HuH-7 (cell line): ENCODE measurements at regions not wholly inside any gene's neighbourhood (a gene's known extent, or its start where the extent isn't known, plus 50 kb on each side); places are given as distances from the start of the nearest gene placed in this dataset.
A peak's percentile ranks its signal among the peaks of the same experiment; 100 is the strongest.

Experiments used
- DNase-seq: peaks from one replicate; pipeline ENCODE4 v3.0.0; 2011; ENCODE audit warnings: low spot score

DNA sequence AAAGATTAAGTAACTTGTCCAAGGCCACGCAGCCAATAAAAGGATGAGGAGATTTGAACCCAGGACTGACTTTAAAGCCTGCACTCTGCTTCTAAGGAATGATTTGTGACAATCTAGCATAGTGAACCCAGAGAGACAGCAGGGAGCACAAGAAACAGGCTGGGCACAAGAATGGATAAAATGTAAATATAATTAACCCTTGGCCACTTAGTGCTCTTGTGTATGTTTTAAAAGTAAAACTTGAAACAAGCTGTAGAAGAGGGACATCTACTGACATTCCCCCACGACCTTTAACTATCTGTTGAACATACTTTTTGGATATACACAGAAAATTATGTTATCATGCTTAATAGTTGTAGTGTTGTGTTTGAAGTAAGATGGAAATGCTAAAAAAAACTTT is 141.9 kb upstream of the PMFBP1 start:
- DNase-seq: no peak

DNA sequence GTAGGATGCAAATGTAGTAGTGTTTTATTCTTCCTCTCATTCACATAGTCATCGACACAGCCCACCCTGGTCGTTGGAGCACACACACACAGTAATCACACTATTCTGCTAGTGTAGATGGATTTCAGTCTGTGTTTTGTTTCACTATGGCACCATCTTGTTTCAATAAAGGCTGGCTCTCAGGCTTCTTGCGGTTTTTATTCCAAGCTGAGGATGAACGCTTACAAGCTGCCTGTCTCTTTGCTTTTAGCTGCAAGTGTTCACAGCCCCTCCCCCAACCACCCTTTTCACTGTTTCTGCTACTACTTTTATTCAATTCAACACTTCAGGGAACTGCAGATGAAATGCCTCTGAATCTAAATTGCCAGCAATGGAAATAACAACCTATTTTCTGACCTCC is 140.9 kb upstream of the PMFBP1 start:
- no peak for DNase-seq

DNA sequence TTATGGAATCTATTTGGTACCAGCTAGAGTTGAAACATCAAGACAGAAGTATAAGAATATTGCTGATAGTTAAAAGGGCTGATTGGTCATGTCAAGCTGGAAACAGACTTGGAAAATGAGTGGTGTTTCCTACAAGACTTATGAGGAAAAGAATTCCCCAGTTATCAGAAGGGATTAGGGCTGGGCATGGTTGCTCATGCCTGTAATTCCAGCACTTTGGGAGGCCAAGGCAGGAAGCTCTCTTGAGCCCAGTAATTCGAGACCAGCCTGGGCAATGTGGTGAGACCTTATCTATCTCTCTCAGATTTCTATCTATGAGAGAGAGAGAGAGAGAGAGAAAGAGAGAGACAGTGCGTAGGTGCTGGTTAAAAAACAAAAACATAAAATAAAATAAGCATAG is 139.5 kb upstream of the PMFBP1 start:
- no peak for DNase-seq

DNA sequence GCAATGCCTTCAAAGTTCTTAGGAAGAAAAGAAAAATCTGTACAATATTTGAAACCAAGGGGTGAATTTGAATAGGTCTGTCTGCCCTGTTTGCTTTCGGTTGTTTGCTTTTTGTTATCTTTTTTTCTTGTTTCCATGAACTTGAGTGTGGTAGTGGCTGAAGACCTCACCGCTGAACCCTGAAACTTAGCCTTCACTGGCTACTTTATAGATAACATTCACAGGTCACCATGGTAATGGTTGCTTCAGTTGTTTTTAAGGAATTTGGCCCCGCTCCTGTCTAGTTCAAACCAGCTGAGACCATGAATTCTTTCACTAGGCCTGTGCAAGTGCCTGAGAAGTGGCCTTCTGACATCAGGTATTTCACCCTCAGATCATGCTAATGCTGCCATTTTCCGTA is 137.0 kb upstream of the PMFBP1 start:
- DNase-seq: no peak

DNA sequence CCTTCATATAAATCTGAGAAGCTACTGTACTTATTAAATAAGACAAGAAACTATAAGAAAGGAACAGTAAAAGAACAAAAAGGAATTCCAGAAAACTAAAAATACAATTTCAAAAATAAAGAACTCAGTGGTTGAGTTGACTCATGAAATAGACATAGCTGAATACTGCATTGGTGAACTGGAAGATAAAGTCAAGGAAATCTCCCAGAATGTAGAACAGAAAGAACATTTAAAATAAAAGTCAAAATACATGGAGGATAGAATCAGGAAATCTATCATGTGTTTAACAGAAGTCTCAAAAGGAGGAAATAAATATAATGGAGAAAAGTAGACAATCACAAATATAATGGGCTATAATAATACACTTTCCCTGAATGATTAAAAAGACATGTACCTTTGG is 136.4 kb upstream of the PMFBP1 start:
- no peak for DNase-seq

DNA sequence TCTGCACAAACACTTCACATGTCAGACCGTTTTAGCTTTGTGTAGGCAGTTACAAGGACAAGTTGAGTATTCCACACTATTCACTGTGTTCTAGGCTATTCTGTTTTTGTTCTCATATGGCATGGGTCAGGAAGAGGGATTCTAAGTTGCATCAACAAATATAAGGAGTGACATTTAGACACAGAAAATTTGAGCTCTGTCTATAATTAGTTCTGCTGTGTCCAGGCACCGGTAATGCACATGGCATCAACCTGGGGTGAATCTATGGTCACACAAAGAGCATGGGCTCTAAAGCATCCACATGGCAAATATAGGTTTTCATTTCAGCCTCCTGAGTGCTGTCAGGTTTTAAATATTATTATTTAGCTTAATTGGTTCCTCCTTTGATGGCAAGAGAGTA is 130.4 kb upstream of the PMFBP1 start:
- no peak for DNase-seq

DNA sequence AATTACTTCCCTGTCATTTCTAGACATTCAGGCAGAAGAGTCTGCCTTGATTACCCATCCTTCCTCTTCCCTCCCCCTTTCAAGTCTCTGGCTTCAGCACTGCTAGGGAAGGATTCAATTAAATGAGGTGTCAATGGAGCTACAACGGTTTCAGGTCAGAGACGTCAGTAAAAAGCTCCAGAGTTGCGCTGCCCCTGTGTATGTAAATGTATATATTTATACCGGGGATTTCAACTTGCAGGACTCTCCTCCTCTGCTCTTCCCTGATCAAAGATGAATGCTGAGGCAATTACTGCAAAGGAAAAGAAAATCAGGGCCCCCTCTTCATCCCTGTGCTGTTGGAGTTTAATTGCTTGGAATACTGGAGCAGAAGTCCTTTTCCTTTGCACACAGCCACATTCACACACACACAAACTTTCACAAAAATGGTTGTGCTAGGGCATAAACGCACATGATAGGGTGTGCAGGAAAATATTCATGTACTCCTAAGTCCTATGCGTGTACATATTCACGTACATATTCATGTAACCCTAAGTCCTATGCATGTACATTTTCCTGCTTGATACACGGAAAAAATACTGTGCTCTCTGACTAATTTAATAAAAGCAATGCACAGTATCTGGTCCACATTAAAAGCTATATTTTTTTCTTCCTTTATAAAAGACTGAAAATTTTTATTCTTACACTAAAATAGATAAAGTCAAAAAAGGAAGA is 129.7 kb upstream of the PMFBP1 start:
- DNase-seq: no peak

DNA sequence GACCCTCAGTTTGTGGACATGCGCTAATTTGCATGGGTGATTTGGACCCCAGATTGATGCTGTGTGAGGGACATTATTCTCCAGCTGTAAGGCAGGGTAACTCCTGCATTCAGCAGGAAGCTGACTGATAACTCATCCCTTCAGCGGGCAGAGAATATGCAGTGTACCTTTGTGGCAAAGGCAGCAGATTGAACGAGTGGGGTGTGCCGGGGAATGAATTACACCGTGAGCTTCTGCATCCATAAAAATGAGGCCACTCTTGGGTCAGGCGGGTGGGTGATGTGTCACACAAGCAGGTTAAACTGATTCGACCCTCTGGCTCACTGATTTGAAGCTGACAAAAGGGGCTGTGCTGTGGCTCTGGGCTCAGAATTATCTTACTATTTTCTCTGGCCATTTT is 128.9 kb upstream of the PMFBP1 start:
- DNase-seq: no peak

DNA sequence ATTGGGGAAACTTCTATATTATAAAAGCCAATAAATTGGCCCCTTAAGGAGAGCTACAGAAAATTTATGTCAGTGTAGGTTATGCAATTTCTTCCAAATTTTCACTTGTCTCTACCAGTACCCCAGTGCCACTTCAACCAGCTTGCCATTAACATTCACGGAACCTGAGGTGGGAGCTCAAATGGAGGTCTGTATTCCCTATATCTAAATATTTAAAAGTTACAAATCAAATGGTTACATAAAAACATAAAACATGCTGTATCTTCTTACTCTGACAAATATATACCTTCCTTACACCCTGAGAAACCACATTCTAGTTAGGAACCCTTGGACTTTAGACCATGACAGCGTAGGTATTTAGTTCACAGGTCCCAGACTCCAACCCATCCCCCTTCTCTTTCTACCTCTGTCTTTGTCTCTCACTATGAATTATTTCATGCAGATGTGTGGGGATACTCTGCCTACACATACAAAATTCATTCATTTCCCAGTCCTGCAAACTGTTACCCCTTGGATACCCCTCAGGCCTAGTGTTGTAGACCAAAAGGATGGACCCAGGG is 127.8 kb upstream of the PMFBP1 start:
- no peak for DNase-seq

DNA sequence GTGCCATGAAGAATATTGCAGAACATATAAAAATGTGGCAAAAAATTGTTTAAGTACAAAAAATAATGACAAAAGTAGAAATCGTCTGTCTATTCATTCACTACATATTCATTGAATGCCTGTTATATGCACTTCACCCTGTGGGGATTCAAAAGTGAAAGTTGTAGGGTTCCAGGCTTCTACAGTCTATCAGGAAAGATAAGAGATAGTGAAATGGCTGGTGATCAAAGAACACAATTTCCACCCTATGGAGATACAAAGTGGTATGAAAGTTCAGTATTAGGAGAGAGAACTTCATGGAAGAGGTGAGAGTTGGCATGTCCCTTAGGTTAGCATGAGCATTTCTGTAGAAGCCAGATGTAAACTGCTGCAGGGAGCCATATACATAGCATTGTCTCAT is 127.0 kb upstream of the PMFBP1 start:
- no peak for DNase-seq

DNA sequence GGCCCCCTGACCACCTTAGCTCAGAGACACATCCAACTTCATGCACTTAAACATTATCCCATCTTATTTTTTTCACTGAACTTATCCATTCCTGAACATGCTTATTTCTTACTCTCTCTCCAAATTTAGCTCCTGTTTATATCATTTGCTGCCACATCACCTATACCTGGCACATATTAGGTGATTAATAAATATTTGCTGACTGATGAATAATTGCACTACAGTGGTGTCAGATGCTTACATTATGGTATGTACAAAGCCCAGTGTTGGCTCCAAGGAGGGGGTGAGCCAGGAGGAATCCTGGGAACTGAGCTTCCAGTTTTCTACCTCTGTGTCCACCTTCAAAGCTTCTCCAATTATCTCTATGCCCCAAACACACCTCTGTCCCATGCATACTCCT is 124.0 kb upstream of the PMFBP1 start:
- DNase-seq: no peak

DNA sequence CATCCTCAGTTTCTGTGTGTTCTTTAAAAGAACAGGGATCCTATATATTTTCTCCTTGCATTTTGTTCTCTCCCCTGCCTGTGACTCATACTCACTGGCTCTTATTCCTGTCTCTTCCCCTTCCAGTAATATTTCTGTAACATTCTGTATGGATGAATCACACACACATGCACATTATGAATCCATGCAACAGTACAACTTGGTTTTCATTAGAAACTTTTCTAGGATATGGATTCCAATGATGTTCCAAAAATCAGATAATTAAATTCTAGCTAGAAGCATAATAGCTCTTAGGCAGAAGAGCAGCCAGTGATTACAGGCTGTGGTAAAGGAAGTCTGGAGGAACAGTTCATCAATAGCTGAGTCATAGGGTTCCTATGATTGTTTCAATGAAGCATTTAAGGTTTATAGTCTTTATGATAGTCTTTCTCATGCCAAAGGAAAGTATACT is 119.6 kb upstream of the PMFBP1 start:
- DNase-seq: no peak

DNA sequence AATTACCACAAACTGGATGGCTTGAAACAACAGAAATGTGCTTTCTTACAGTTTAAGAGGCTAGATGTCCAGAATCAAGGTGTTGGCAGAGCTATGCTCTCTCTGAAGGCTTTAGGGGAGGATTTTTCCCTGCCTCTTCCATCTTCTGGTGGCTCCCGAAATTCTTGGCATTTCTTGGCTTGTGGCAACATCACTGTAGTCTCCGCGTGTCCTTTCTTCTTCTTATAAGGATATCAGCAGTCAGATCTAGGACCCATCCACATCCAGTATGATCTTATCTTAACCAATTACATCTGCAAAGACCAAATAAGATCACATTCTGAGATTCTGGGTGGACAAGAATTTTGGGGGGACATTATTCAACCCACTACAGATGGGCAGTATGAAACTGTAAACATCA is 119.2 kb upstream of the PMFBP1 start:
- DNase-seq: no peak

DNA sequence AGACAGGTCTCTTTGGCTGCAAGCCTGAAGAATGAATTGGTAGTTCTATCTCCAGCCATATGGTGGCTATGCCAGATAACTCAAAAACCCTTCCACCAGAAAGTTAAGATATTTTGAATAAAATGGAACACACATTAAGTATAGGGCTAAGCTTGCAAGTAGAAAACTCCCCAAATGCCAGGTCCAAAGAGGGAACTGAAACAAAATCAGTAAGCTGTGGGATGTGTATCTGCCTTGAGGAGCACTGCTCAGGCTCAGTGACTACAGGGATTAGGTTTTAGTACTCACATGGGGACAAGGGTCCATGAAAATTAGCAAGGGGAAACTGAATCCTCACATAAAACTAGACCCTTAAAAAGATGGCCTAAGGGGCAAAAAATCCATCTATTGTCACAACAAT is 115.7 kb upstream of the PMFBP1 start:
- DNase-seq: no peak

DNA sequence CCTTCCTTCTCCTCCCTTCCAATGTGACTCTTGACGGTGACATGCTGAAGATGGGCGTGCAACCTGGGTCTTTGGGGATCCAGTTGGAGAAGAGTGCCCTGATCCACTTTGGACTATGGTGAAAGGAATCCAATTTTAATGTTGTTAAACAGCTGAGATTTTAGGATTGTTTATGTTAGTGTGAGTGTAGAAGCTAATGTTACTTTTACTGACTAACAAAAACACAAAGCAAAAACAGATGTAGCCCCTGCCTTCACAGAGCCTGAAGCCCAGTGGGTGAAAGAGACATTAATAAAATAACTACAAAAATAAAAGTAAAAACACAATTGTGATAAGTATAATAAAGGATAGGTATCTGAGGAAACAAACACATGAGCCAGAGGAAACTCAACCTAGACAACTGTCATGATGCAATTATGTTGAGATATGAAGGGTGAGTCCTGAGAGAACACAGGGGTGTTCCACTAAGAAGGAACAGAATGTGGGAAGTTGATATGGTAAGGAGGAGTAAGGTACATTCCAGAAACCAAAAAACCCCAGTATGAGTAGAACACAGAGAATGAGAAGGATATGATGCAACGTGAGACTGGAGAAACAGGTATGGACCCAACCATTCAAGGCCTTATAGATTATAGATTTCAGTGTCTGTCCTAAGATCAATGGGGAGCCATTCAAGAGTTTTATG is 115.1 kb upstream of the PMFBP1 start:
- no peak for DNase-seq

DNA sequence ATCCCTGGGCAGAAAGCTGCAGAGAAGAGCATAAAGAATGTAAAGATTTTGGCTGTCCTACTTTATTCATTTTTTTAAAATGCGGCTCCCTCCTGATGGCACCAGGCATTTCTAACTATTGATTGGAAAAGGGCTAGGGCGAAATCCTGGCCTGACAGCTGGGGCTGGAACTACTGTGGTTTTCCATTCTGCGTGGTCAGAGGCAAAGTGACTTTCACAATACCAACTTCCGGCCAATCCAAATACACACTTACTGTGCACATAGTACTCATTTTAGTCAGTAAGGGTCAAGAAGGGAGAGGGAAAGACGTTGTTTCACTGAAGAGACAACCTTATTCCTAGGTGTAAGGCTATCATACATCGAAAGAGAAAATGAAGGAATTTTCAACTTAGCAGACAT is 113.8 kb upstream of the PMFBP1 start:
- no peak for DNase-seq

DNA sequence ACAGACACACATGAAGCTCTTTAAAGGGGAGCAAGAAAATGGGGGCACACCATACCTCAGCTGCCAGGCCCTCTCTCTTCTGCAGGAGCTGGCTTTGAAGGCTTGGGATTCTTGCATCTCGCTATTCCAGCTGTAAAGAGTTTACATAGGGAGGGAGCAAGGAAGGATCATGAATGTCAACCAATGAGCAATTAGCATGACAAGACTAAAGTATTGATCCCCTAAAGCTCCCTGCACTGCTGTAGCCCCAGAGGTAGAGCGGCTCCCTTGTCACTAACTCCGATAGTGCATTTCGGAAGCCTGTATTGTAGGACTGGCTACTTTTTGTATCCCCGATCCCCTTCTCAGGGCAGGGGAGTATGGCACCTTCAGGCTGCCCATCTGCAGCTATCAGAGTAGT is 113.4 kb upstream of the PMFBP1 start:
- no peak for DNase-seq

DNA sequence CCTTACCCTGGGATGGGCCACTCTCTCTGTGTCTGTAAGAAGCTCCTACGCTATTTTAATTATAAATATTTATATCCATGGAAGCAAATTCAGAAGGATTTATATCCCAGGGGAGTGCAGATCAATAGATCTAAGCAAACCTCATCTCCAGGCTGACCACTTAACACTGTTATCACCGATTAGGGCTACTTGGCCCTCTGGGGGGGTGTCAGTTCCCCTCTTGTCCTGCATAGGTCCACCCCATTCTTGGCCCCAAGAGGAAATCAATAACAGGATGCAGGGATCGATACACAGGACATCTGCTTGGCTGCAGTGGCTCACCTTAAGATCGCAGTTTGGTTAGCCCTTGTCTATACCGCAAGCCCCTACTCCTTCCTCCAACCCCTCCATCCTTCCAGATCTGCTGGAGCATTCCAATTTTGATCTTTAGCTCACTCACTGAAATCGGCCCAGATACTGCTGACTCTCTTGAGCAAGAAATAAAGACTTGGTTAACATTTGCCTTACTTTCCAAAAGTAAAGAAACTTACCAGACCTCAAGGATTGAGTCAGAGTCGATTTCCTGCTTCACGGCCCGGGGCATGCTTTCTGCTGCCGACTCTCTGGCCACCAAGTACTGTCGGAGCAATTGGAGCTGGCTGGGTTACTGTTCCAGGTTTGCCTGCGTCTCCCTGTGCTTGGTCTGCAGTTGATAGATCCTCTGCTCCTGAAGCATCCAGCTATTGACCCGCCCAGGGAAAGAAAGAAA is 112.3 kb upstream of the PMFBP1 start:
- no peak for DNase-seq

DNA sequence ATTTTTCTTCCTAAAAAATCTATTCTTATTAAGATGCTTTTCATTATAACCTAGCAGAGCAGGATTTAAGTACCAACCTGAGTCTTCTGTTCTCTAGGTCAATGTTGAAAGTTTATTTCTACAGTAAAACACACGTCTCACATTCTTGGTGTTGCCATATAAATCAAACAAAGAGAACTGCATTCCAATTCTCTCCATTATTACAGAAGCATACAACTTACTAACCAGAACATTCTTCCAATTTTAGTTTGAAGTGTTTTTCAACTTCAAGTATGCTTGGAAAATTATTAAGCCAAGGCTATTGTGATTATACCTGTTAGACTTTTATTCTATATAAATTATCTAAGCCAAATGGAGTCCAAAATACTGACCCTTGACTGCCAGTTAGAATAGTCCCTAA is 110.4 kb upstream of the PMFBP1 start:
- DNase-seq: no peak

DNA sequence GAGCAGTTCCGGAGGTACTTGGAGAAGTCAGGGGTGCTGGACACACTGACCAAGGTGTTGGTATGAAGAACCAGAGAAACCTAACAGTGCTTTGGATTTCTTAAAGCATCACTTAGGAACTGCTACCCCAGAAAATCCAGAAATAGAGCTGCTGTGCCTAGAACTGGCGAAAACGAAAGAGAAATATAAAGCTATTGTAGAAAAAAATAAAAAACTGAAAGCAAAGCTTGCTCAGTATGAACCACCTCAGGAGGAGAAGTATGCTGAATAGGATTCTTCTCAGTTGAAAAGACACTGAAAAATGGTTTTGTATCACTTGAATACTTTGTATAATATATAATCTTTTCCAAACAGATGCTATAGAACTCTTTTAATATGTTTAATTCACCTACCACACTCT is 106.3 kb upstream of the PMFBP1 start:
- DNase-seq: no peak

DNA sequence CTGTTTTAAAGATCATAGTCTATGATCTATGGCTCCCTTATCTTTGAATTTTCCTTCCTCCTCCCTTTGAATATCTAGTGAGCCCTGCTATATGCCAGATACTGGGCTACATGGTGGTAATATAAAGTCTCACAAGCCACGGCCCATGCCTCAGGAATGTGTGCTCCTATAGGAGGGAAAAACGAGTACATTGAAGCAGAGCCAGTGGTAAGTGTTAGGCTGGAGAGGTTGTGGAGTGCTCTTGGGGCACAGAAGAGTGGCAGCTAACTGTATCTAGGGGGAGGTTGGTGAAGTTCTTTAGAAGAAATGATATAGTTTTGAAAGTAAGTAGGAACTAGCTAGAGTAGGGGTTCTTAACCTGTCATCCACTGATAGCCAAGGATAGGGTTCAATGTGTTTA is 105.8 kb upstream of the PMFBP1 start:
- no peak for DNase-seq

DNA sequence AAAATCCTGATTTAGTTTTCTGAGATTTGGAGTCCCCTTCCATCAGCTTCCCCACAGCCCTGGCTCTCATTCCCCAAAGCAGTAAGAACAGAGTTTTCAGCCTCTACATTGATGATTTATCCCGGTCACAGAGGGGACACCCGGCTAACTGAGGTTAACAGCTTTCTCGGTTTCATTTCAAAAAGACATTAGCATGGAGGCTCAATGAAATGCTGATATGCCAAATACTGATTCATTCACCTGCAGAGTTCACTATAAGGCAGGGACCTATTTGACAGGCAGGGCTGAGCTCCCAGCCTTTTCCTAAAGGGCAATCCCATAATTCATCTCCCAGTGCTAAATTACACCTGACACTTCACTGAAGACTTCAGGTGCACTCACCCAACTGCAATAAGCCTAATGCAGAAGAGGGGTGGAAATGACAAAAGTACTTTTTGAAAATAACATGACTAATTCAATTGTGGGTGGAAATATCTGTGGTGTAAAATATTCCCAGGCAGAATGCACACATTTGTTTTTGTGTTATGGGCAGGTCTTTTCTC is 99.8 kb upstream of the PMFBP1 start:
- DNase-seq: no peak

DNA sequence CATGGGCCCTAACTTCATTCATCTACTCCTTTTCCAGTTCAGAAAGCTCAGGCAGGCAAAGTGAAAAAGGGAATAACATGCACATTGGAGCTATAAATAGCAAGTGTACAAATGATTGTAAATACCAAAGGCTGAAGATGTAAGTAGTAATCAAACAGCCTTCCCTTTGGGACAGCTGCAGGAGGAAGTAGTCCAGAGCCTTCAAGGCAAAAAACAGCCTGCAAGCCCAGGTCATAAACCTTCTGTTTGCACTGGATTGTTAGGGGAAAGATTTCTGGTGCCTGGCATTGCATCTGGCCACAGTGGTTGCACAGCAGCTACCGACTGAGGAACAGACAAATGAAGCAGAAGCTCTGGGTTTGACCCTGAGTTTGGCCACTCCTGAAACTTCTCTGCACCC is 98.6 kb upstream of the PMFBP1 start:
- DNase-seq: peak; percentile 30
